ENCODE measurements at regions not wholly inside any gene's neighbourhood (a gene's known extent, or its start where the extent isn't known, plus 50 kb on each side); places are given as distances from the start of the nearest gene placed in this dataset.

- intact Hi-C loops (cut with DNase I), result no loop called here
- no peak for DNase-seq
- H3K4me3 ChIP-seq, result no peak overlapping the region
- H3K36me3 ChIP-seq, result no peaks in the 10 kb centered on the region
- H3K4me1 ChIP-seq, result no peaks in the 10 kb centered on the region
- H3K27me3 ChIP-seq, result no peaks in the 10 kb centered on the region
- WGBS, 2 donors, result 89 to 91% methylated on average over 5 of the region's 5 CpGs
- H3K9me3 ChIP-seq, result no peaks in the 10 kb centered on the region
- H3K27ac ChIP-seq, result no peak overlapping the region
- no peak for TF ChIP-seq POLR2AphosphoS5 (IDR thresholded peaks at IDR 0.05)
- no peak for TF ChIP-seq EP300 (IDR thresholded peaks at IDR 0.05)
- TF ChIP-seq CTCF (IDR thresholded peaks at IDR 0.05), result no peak
- no peak for TF ChIP-seq POLR2A (IDR thresholded peaks at IDR 0.05)
Observed at GRCh38 chr13:51019026-51019425, 92.0 kb downstream of the C13orf42 start.

- Histone ChIP-seq H3K27me3 (no peaks in the 10 kb centered on the region), H3K36me3 (no peaks in the 10 kb centered on the region), H3K9me3 (no peaks in the 10 kb centered on the region), H3K4me3 (no peak overlapping the region), H3K4me1 (no peaks in the 10 kb centered on the region), H3K27ac (no peak overlapping the region)
- TF ChIP-seq POLR2A (IDR thresholded peaks at IDR 0.05) (no peak), EP300 (IDR thresholded peaks at IDR 0.05) (no peak), POLR2AphosphoS5 (IDR thresholded peaks at IDR 0.05) (no peak), CTCF (IDR thresholded peaks at IDR 0.05) (no peak)
- intact Hi-C loops (cut with DNase I), result no loop called here
- WGBS, 2 donors, result 89 to 94% methylated on average over 1 of the region's 1 CpG
- DNase-seq, result no peak
Observed at GRCh38 chr13:51017516-51017915, 93.6 kb downstream of the C13orf42 start.

- no peak overlapping the region for H3K27ac ChIP-seq
- DNase-seq, result no peak
- H3K9me3 ChIP-seq, result no peaks in the 10 kb centered on the region
- no peaks in the 10 kb centered on the region for H3K27me3 ChIP-seq
- TF ChIP-seq EP300 (IDR thresholded peaks at IDR 0.05), result no peak
- H3K36me3 ChIP-seq, result no peaks in the 10 kb centered on the region
- intact Hi-C loops (cut with DNase I), result no loop called here
- 71 to 85% methylated on average over 1 of the region's 1 CpG for WGBS, 2 donors
- no peaks in the 10 kb centered on the region for H3K4me1 ChIP-seq
- H3K4me3 ChIP-seq, result no peak overlapping the region
Observed at GRCh38 chr13:51015973-51016372, 95.1 kb downstream of the C13orf42 start.

DNA sequence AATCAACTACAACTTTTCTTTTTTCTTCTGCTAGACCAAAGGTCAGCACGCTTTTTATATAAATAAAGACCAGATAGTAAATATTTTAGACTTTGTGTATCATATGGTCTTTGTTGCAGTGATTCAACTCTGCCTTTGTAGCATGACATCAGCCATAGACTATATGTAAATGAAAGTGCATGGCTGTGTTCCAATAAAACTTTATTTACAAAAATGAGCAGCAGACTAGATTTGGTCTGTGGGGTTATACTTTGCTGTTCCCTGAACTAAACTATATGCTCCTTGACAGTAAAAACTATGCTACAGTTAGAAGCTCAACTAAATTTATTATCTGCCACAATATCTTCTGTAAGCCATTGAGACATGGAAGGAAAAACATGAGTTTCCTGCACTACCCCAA is 100.0 kb downstream of the RNASEH2B start:
- no peak overlapping the region for H3K27ac ChIP-seq
- no peak for TF ChIP-seq EP300 (IDR thresholded peaks at IDR 0.05)
- no peak for TF ChIP-seq POLR2A (IDR thresholded peaks at IDR 0.05)
- no peak for TF ChIP-seq POLR2AphosphoS5 (IDR thresholded peaks at IDR 0.05)
- TF ChIP-seq CTCF (IDR thresholded peaks at IDR 0.05), result no peak
- no peak for DNase-seq
- 66 to 91% methylated on average over 1 of the region's 1 CpG for WGBS, 2 donors
- intact Hi-C loops (cut with DNase I), result no loop called here
- no peak overlapping the region for H3K4me3 ChIP-seq
- H3K9me3 ChIP-seq, result no peaks in the 10 kb centered on the region
- no peaks in the 10 kb centered on the region for H3K27me3 ChIP-seq
- no peaks in the 10 kb centered on the region for H3K36me3 ChIP-seq
- no peaks in the 10 kb centered on the region for H3K4me1 ChIP-seq

- TF ChIP-seq POLR2AphosphoS5 (IDR thresholded peaks at IDR 0.05) (no peak), EP300 (IDR thresholded peaks at IDR 0.05) (no peak), CTCF (IDR thresholded peaks at IDR 0.05) (no peak), POLR2A (IDR thresholded peaks at IDR 0.05) (no peak)
- Histone ChIP-seq H3K4me3 (no peak overlapping the region), H3K36me3 (no peaks in the 10 kb centered on the region), H3K27me3 (no peaks in the 10 kb centered on the region), H3K27ac (no peak overlapping the region), H3K4me1 (no peaks in the 10 kb centered on the region), H3K9me3 (no peaks in the 10 kb centered on the region)
- WGBS, 2 donors, result 84 to 93% methylated on average over 3 of the region's 3 CpGs
- no peak for DNase-seq
- intact Hi-C loops (cut with DNase I), result no loop called here
Observed at GRCh38 chr13:51007216-51007615, 97.6 kb downstream of the RNASEH2B start.
